Gastrocnemius medialis (tissue), 4 donors: ENCODE measurements at regions not wholly inside any gene's neighbourhood (a gene's known extent, or its start where the extent isn't known, plus 50 kb on each side); places are given as distances from the start of the nearest gene placed in this dataset.

Experiments used
- POLR2A ChIP-seq, 2 donors: fragments of 450-650 bp; IDR thresholded peaks; one replicate each; pipeline ENCODE4 v1.6.1; 2017; ENCODE audit warnings: antibody characterized with exemption in 2 of 2, mild to moderate bottlenecking in 2 of 2, moderate library complexity in 2 of 2
- TF ChIP-seq, protein P1 (sequence below), 5 experiments: fragments of 450-650 bp in 3 of 5; fragments of 200-600 bp in 2 of 5; sonication (generic) in 2 of 5; IDR thresholded peaks in 4 of 5; conservative IDR thresholded peaks in 1 of 5; 1 replicate in 4 of 5; 2 replicates in 1 of 5; pipeline ENCODE4 v1.5.1; 2016 to 2019; ENCODE audit warnings: antibody characterized with exemption in 5 of 5, mild to moderate bottlenecking in 3 of 5, moderate library complexity in 3 of 5

DNA sequence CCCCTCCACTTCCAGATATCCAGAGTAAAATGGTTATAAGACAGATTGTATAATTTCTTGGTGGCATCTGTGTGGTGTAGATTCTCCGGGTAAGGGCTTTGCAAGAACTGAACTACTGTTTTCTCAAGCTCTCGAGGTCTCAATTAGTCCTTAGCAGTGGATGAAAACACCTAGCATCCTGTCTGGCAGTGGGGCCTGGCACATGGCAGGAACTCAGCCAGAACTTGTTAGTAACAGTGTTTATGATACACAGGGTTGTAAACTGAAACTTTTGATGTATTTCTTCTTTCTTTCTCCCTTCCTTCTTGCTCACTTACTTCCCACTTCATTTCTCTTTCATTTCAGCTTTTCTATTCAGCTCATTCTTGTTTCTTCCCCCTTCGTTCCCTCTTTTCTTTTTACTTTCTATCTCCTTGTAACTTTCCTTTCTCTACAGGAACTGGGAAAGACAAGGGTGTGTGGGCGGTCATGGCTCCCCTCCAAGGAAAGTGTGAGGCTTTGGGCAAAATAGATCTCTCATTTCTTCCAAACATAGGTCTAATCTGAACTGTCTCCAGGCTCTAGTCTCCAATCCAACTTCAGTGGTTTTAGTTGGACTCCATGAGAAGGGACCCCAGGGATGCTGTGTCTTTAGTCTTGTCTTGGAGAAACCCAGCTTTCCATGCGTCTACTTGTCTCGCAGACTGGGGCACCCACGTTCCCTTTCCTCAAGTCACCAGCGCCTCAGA, 159.7 kb downstream of the PAH start:
- TF ChIP-seq, protein P1, sequence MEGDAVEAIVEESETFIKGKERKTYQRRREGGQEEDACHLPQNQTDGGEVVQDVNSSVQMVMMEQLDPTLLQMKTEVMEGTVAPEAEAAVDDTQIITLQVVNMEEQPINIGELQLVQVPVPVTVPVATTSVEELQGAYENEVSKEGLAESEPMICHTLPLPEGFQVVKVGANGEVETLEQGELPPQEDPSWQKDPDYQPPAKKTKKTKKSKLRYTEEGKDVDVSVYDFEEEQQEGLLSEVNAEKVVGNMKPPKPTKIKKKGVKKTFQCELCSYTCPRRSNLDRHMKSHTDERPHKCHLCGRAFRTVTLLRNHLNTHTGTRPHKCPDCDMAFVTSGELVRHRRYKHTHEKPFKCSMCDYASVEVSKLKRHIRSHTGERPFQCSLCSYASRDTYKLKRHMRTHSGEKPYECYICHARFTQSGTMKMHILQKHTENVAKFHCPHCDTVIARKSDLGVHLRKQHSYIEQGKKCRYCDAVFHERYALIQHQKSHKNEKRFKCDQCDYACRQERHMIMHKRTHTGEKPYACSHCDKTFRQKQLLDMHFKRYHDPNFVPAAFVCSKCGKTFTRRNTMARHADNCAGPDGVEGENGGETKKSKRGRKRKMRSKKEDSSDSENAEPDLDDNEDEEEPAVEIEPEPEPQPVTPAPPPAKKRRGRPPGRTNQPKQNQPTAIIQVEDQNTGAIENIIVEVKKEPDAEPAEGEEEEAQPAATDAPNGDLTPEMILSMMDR (IDR thresholded peaks at IDR 0.05 in 4 of 5, conservative IDR thresholded peaks at IDR 0.05 in 1 of 5), result no peak
- TF ChIP-seq POLR2A (IDR thresholded peaks at IDR 0.05), result no peak
